ENCODE measurements at regions not wholly inside any gene's neighbourhood (a gene's known extent, or its start where the extent isn't known, plus 50 kb on each side); places are given as distances from the start of the nearest gene placed in this dataset.

- DNase-seq (ENCODE audit: low spot score) = no peak
- in situ Hi-C loops (cut with MboI; ENCODE audit: low pct_unique_long_range_greater_than_20kb, low sequenced_read_pairs, unreplicated experiment) = no loop called here
- TF ChIP-seq, protein P1, sequence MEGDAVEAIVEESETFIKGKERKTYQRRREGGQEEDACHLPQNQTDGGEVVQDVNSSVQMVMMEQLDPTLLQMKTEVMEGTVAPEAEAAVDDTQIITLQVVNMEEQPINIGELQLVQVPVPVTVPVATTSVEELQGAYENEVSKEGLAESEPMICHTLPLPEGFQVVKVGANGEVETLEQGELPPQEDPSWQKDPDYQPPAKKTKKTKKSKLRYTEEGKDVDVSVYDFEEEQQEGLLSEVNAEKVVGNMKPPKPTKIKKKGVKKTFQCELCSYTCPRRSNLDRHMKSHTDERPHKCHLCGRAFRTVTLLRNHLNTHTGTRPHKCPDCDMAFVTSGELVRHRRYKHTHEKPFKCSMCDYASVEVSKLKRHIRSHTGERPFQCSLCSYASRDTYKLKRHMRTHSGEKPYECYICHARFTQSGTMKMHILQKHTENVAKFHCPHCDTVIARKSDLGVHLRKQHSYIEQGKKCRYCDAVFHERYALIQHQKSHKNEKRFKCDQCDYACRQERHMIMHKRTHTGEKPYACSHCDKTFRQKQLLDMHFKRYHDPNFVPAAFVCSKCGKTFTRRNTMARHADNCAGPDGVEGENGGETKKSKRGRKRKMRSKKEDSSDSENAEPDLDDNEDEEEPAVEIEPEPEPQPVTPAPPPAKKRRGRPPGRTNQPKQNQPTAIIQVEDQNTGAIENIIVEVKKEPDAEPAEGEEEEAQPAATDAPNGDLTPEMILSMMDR (IDR thresholded peaks at IDR 0.05; ENCODE audit: extremely low read depth, insufficient read depth, missing control alignments) = no peak
Measured at GRCh38 chr4:122533841-122534240, 77.3 kb upstream of the IL2 start.

DNA sequence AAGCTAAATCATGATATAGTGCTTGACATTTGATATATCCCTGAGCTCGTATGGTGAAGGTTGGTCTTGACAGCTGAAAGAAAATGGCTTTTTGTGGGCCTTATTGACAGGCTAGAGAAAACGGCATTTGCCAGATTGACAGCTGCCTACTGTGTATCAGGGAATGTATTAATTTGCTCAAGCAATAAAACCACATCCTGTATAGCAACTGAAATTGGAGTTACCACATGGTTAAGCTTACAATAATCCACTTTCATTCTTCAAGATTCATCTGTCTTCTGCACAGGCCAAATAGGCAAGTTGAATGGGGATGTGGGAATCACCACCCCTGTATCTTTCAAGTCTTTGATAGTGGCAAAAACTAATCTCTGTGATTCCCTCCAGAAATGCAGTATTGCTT, 76.2 kb upstream of the IL2 start:
- TF ChIP-seq, protein P1 (IDR thresholded peaks at IDR 0.05; ENCODE audit: extremely low read depth, insufficient read depth, missing control alignments) = no peak
- in situ Hi-C loops (cut with MboI; ENCODE audit: low pct_unique_long_range_greater_than_20kb, low sequenced_read_pairs, unreplicated experiment) = no loop called here
- no peak for DNase-seq (ENCODE audit: low spot score)

DNA sequence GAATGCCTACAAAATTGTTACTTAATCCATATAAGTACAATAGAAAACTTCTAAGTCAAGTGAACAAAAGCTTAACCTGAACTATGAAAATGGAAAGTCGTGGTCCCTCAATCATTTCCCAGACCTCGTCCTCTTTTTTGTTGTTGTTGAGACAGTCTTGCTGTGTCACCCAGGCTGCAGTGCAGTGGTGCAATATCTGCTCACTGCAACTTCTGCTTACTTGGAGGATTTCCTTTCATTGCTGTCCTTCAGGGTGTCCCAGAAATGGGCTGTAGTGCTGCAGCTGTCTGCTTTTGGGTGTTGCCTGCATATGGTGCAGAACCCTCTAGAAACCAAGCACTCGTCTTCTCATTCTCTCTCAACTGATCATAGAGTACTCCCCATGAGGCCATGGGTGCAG, 75.0 kb upstream of the IL2 start:
- TF ChIP-seq, protein P1 (IDR thresholded peaks at IDR 0.05; ENCODE audit: extremely low read depth, insufficient read depth, missing control alignments) = no peak
- in situ Hi-C loops (cut with MboI; ENCODE audit: low pct_unique_long_range_greater_than_20kb, low sequenced_read_pairs, unreplicated experiment) = no loop called here
- DNase-seq (ENCODE audit: low spot score) = no peak

- in situ Hi-C loops (cut with MboI; ENCODE audit: low pct_unique_long_range_greater_than_20kb, low sequenced_read_pairs, unreplicated experiment) = no loop called here
- TF ChIP-seq, protein P1 (IDR thresholded peaks at IDR 0.05; ENCODE audit: extremely low read depth, insufficient read depth, missing control alignments) = no peak
- no peak for DNase-seq (ENCODE audit: low spot score)
Measured at GRCh38 chr4:122531038-122531437, 74.5 kb upstream of the IL2 start.

- in situ Hi-C loops (cut with MboI; ENCODE audit: low pct_unique_long_range_greater_than_20kb, low sequenced_read_pairs, unreplicated experiment) = no loop called here
- TF ChIP-seq, protein P1 (IDR thresholded peaks at IDR 0.05; ENCODE audit: extremely low read depth, insufficient read depth, missing control alignments) = no peak
- DNase-seq (ENCODE audit: low spot score) = no peak
Measured at GRCh38 chr4:122528879-122529278, 72.4 kb upstream of the IL2 start.

DNA sequence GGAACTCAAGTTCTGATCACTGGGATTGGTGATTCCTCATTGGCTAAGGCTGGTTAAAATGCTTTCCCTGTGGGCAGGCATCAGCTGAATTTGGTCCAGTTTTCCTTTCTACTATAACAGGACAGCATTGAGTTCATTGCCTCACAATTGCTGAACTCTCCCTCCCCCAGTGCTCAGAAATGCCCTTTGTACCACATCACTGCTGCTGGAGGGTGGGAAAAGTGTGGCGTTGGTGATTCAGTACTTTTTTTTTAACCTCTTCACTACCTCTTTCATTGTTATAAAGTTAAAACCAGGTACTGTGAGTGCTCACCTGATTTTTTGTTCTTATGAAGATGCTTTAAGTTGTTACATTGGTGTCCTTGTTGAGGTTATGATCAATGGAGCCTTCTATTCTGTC, 69.3 kb upstream of the IL2 start:
- no peak for DNase-seq (ENCODE audit: low spot score)
- in situ Hi-C loops (cut with MboI; ENCODE audit: low pct_unique_long_range_greater_than_20kb, low sequenced_read_pairs, unreplicated experiment) = no loop called here
- TF ChIP-seq, protein P1 (IDR thresholded peaks at IDR 0.05; ENCODE audit: extremely low read depth, insufficient read depth, missing control alignments) = no peak

DNA sequence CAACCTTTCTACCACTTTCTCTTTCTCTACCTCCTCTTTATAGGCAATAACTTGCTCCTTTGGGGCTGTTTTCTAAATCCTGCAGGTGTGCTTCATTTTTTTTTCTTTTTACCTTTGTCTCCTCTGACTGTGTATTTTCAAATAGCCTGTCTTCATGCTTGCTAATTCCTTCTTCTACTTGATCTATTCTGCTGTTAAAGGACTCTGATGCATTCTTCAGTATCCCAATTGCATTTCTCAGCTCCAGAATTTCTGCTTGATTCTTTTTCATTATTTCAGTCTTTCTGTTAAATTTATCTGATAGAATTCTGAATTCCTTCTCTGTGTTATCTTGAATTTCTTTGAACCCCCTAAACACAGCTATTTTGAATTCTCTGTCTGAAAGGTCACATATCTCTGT, 67.7 kb upstream of the IL2 start:
- in situ Hi-C loops (cut with MboI; ENCODE audit: low pct_unique_long_range_greater_than_20kb, low sequenced_read_pairs, unreplicated experiment) = no loop called here
- no peak for DNase-seq (ENCODE audit: low spot score)
- TF ChIP-seq, protein P1 (IDR thresholded peaks at IDR 0.05; ENCODE audit: extremely low read depth, insufficient read depth, missing control alignments) = no peak
